GM18502 (cell line): ENCODE measurements at regions not wholly inside any gene's neighbourhood (a gene's known extent, or its start where the extent isn't known, plus 50 kb on each side); places are given as distances from the start of the nearest gene placed in this dataset.
"Not testable (repeated sequence)": the region's sequence is repeated elsewhere in the genome, so short reads cannot be mapped to it uniquely, and the experiment has no call there.

Experiments used
- ATAC-seq: cut with Tn5 transposase; IDR thresholded peaks from one replicate; pipeline ENCODE4 v1.9.1; 2021; ENCODE audit warnings: mild to moderate bottlenecking; ENCODE audit not compliant: unreplicated experiment, poor library complexity

GRCh38 chr2:182548031-182548950 lies 121.5 kb upstream of the PDE1A start:
- ATAC-seq, result no peak

- no peak for ATAC-seq
These were observed 123.4 kb upstream of the PDE1A start for GRCh38 chr2:182550234-182550633.

- ATAC-seq, result not testable (repeated sequence)
These were observed 125.4 kb upstream of the PDE1A start for GRCh38 chr2:182552232-182552631.

- not testable (repeated sequence) for ATAC-seq
These were observed 125.9 kb upstream of the PDE1A start for GRCh38 chr2:182552785-182553184.

- peak; percentile 99 for ATAC-seq
These were observed 126.6 kb upstream of the PDE1A start for GRCh38 chr2:182553483-182553882.

GRCh38 chr2:182554950-182555349 lies 128.1 kb upstream of the PDE1A start:
- ATAC-seq, result no peak

- ATAC-seq, result no peak
These were observed 131.7 kb upstream of the PDE1A start for GRCh38 chr2:182558564-182558963.

GRCh38 chr2:182559623-182560022 lies 132.8 kb upstream of the PDE1A start:
- ATAC-seq, result no peak

- no peak for ATAC-seq
These were observed 139.2 kb upstream of the PDE1A start for GRCh38 chr2:182565911-182566567.

GRCh38 chr2:182573553-182573952 lies 142.5 kb upstream of the DNAJC10 start:
- no peak for ATAC-seq

GRCh38 chr2:182577816-182578215 lies 138.2 kb upstream of the DNAJC10 start:
- ATAC-seq, result no peak

GRCh38 chr2:182581196-182581935 lies 134.7 kb upstream of the DNAJC10 start:
- no peak for ATAC-seq

GRCh38 chr2:182584462-182584861 lies 131.6 kb upstream of the DNAJC10 start:
- no peak for ATAC-seq

- ATAC-seq, result no peak
These were observed 131.1 kb upstream of the DNAJC10 start for GRCh38 chr2:182585001-182585400.

GRCh38 chr2:182585430-182585829 lies 130.6 kb upstream of the DNAJC10 start:
- no peak for ATAC-seq

GRCh38 chr2:182586426-182586825 lies 129.6 kb upstream of the DNAJC10 start:
- ATAC-seq, result peak; percentile 66

- ATAC-seq, result no peak
These were observed 128.2 kb upstream of the DNAJC10 start for GRCh38 chr2:182587831-182588230.

- no peak for ATAC-seq
These were observed 126.9 kb upstream of the DNAJC10 start for GRCh38 chr2:182589121-182589520.

GRCh38 chr2:182591774-182592173 lies 124.3 kb upstream of the DNAJC10 start:
- ATAC-seq, result no peak

GRCh38 chr2:182592691-182593393 lies 123.2 kb upstream of the DNAJC10 start:
- no peak for ATAC-seq
